ENCODE measurements at regions not wholly inside any gene's neighbourhood (a gene's known extent, or its start where the extent isn't known, plus 50 kb on each side); places are given as distances from the start of the nearest gene placed in this dataset.

- H3K36me3 ChIP-seq (ENCODE audit: insufficient read depth, low read length) = no peaks in the 10 kb centered on the region
- H3K27me3 Mint-ChIP-seq (ENCODE audit: low read depth, unreplicated experiment) = peaks cover 4% of the 10 kb centered on the region
- TF ChIP-seq EZH2 (IDR thresholded peaks at IDR 0.05; ENCODE audit: insufficient read depth, low read length) (no peak), CTCF (IDR thresholded peaks at IDR 0.05; ENCODE audit: insufficient read depth, low read depth, low read length) (no peak)
- peak overlapping the region; percentile 38 for H3K27ac Mint-ChIP-seq (ENCODE audit: unreplicated experiment)
- FAIRE-seq = no peak
- peaks cover 26% of the 10 kb centered on the region for H3K4me1 Mint-ChIP-seq (ENCODE audit: low read depth, unreplicated experiment)
- no peak overlapping the region for H3K9ac ChIP-seq (ENCODE audit: low read length)
- no peaks in the 10 kb centered on the region for H3K9me3 ChIP-seq (ENCODE audit: insufficient read depth, low read depth, low read length)
- H2AFZ ChIP-seq (ENCODE audit: low read depth, low read length) = no peak overlapping the region
- no peaks in the 10 kb centered on the region for H3K27me3 ChIP-seq (ENCODE audit: insufficient read depth, low read length)
- H3K4me3 Mint-ChIP-seq (ENCODE audit: unreplicated experiment) = no peak overlapping the region
- no peak overlapping the region for H3K27ac ChIP-seq (ENCODE audit: low read depth, low read length)
- H3K36me3 Mint-ChIP-seq (ENCODE audit: low read depth, unreplicated experiment) = no peaks in the 10 kb centered on the region
- DNase-seq (ENCODE audit: low read depth) = no peak
- peaks cover 2% of the 10 kb centered on the region for H3K9me3 Mint-ChIP-seq (ENCODE audit: unreplicated experiment)
- H3K4me1 ChIP-seq (ENCODE audit: insufficient read depth, low read length) = peaks cover 21% of the 10 kb centered on the region
- H3K79me2 ChIP-seq (ENCODE audit: insufficient read depth, low read length) = no peaks in the 10 kb centered on the region
- no peak overlapping the region for H3K4me2 ChIP-seq (ENCODE audit: low read length)
- H3K4me3 ChIP-seq (ENCODE audit: insufficient read depth, low read depth, low read length) = no peak overlapping the region
- H4K20me1 ChIP-seq (ENCODE audit: insufficient read depth, low read length) = no peaks in the 10 kb centered on the region
These were observed 88.4 kb downstream of the SEMA4F start for GRCh38 chr2:74742471-74742870.

GRCh38 chr2:74743039-74743438, 89.0 kb downstream of the SEMA4F start:
- no peak overlapping the region for H3K4me3 ChIP-seq (ENCODE audit: insufficient read depth, low read depth, low read length)
- no peaks in the 10 kb centered on the region for H4K20me1 ChIP-seq (ENCODE audit: insufficient read depth, low read length)
- H3K27me3 ChIP-seq (ENCODE audit: insufficient read depth, low read length) = no peaks in the 10 kb centered on the region
- TF ChIP-seq CTCF (IDR thresholded peaks at IDR 0.05; ENCODE audit: insufficient read depth, low read depth, low read length) = no peak
- no peak for TF ChIP-seq EZH2 (IDR thresholded peaks at IDR 0.05; ENCODE audit: insufficient read depth, low read length)
- no peak overlapping the region for H3K27ac ChIP-seq (ENCODE audit: low read depth, low read length)
- DNase-seq (ENCODE audit: low read depth) = no peak
- H2AFZ ChIP-seq (ENCODE audit: low read depth, low read length) = no peak overlapping the region
- H3K4me1 Mint-ChIP-seq (ENCODE audit: low read depth, unreplicated experiment) = peaks cover 26% of the 10 kb centered on the region
- no peaks in the 10 kb centered on the region for H3K9me3 ChIP-seq (ENCODE audit: insufficient read depth, low read depth, low read length)
- peaks cover 4% of the 10 kb centered on the region for H3K27me3 Mint-ChIP-seq (ENCODE audit: low read depth, unreplicated experiment)
- no peak overlapping the region for H3K9ac ChIP-seq (ENCODE audit: low read length)
- H3K79me2 ChIP-seq (ENCODE audit: insufficient read depth, low read length) = no peaks in the 10 kb centered on the region
- no peak for FAIRE-seq
- H3K4me1 ChIP-seq (ENCODE audit: insufficient read depth, low read length) = peaks cover 21% of the 10 kb centered on the region
- H3K36me3 ChIP-seq (ENCODE audit: insufficient read depth, low read length) = no peaks in the 10 kb centered on the region
- H3K36me3 Mint-ChIP-seq (ENCODE audit: low read depth, unreplicated experiment) = no peaks in the 10 kb centered on the region
- no peak overlapping the region for H3K4me2 ChIP-seq (ENCODE audit: low read length)
- no peak overlapping the region for H3K27ac Mint-ChIP-seq (ENCODE audit: unreplicated experiment)
- H3K9me3 Mint-ChIP-seq (ENCODE audit: unreplicated experiment) = peaks cover 2% of the 10 kb centered on the region
- no peak overlapping the region for H3K4me3 Mint-ChIP-seq (ENCODE audit: unreplicated experiment)

GRCh38 chr2:74743778-74744177, 89.7 kb downstream of the SEMA4F start:
- peaks cover 26% of the 10 kb centered on the region for H3K4me1 Mint-ChIP-seq (ENCODE audit: low read depth, unreplicated experiment)
- Histone ChIP-seq H4K20me1 (ENCODE audit: insufficient read depth, low read length) (no peaks in the 10 kb centered on the region), H3K27ac (ENCODE audit: low read depth, low read length) (no peak overlapping the region), H3K4me2 (ENCODE audit: low read length) (no peak overlapping the region), H3K9ac (ENCODE audit: low read length) (no peak overlapping the region), H3K9me3 (ENCODE audit: insufficient read depth, low read depth, low read length) (no peaks in the 10 kb centered on the region), H3K4me1 (ENCODE audit: insufficient read depth, low read length) (peaks cover 21% of the 10 kb centered on the region), H3K79me2 (ENCODE audit: insufficient read depth, low read length) (no peaks in the 10 kb centered on the region), H3K27me3 (ENCODE audit: insufficient read depth, low read length) (no peaks in the 10 kb centered on the region), H3K36me3 (ENCODE audit: insufficient read depth, low read length) (no peaks in the 10 kb centered on the region), H3K4me3 (ENCODE audit: insufficient read depth, low read depth, low read length) (no peak overlapping the region), H2AFZ (ENCODE audit: low read depth, low read length) (no peak overlapping the region)
- TF ChIP-seq CTCF (IDR thresholded peaks at IDR 0.05; ENCODE audit: insufficient read depth, low read depth, low read length) (no peak), EZH2 (IDR thresholded peaks at IDR 0.05; ENCODE audit: insufficient read depth, low read length) (no peak)
- DNase-seq (ENCODE audit: low read depth) = no peak
- H3K9me3 Mint-ChIP-seq (ENCODE audit: unreplicated experiment) = peaks cover 2% of the 10 kb centered on the region
- no peak overlapping the region for H3K27ac Mint-ChIP-seq (ENCODE audit: unreplicated experiment)
- H3K4me3 Mint-ChIP-seq (ENCODE audit: unreplicated experiment) = no peak overlapping the region
- H3K36me3 Mint-ChIP-seq (ENCODE audit: low read depth, unreplicated experiment) = no peaks in the 10 kb centered on the region
- peaks cover 4% of the 10 kb centered on the region for H3K27me3 Mint-ChIP-seq (ENCODE audit: low read depth, unreplicated experiment)
- FAIRE-seq = no peak
